HG02588 (cell line): ENCODE measurements at regions not wholly inside any gene's neighbourhood (a gene's known extent, or its start where the extent isn't known, plus 50 kb on each side); places are given as distances from the start of the nearest gene placed in this dataset.

Experiments used
- ATAC-seq: cut with Tn5 transposase; IDR thresholded peaks from one replicate; pipeline ENCODE4 v1.9.1; 2021; ENCODE audit warnings: mild to moderate bottlenecking, moderate library complexity; ENCODE audit not compliant: unreplicated experiment

DNA sequence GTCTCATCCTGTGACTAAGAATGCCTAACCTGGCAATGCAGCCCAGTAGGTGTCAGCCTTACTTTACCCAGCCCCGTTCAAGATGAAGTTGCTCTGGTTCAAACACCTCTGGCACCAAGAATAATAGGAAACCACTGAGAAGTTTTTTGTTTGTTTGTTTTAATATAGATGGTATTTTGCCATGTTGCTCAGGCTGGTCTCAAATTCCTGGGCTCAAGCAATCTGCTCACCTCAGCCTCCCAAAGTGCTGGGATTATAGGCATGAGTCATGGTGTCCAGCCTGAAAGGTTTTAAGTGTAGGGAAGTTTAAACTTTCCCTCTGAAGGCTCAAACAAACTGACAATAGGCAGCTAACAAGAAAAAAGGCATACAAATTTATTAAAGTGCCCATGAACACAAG lies 51.2 kb upstream of the ABCC4 start:
- no peak for ATAC-seq

DNA sequence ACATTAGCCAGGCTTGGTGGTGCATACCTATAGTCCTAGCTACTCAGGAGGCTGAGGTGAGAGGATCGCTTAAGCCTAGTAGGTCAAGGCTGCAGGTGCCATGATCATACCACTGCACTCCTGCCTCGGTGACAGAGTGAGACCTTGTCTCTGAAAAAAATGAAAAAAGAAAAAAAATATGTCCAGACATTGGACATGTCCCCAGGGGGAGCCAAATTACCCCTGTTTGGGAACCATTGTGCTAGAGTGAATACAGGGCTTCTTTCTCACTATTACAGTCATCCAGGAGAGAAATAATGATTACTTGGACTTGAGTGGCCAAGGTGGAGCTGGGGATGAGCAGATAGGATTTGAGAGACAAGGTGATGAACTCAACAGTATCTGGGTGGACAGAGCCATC lies 52.9 kb upstream of the ABCC4 start:
- ATAC-seq, result no peak

DNA sequence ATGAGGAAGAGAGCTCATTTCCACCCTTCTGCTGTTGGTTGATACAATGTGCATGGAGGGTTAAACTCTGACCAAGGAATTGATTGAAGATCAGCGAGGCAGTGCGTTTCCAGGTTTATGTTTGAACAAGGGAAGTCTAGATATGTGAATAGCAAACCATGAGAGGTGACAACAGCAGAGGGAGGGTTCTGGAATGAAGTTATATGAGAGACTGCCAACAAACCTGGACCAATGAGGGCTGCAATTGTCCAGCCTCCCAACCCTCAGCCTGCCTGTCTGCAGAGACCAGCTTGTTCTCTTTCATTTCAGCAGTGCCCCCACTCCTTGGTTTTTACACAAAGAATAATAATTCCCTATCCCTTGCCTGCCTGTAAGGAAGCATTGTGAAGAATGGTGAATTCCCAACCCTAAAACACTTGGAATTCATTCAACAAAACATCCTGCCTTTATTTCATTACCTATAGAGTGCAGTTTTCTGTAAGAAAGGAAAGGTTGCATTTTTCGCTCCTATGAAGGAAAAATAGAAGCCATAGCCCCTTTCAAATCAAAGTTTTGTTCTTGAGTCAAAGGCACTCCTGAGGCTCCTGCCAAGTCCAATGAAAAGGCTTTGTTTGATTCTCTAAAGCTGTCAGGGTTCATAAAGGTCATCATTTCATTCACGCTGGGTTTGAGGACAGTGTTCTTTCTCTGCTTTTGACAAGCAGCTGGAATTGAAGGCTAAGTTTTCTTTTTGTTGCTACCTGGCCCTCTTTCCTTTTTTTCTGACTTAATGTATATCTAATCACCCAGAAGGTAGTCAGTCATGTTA lies 53.6 kb upstream of the ABCC4 start:
- no peak for ATAC-seq

DNA sequence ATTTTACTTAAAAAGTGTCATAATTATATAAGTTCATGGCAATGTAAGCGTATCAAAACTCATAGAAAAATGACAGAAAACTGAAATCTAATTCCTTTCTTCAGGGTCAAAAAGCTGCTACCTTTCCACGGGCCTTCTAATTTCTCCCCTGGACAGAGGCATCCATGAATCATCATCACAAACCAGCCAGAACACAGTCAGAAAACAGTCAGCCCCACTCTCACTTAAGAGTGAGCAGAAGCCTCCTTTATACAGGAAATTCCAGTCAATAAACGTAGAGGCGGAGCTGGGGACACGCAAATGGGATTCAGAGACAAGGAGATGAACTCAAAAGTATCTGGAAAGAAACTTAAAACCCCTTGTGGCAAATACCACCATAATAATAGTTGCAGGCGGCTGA lies 54.2 kb upstream of the ABCC4 start:
- no peak for ATAC-seq

DNA sequence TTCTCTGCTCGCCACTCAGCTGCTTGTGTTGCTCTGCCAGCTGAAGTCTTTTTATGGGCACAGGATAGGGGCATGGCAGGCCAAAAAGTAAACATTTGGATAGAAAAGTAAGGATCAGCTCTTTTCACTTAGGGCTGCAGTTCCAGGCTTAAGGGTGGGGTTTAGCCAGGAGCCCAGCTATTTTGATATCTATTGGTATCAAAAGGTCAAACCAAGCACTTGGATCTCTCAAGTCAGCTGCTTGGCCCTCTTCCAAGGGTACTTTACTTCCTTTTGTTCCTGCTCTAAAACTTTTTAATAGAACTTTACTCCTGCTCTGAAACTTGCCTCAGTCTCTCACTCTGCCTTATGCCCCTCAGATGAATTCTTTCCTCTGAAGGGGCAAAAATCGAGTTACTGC lies 55.7 kb upstream of the ABCC4 start:
- ATAC-seq, result no peak

DNA sequence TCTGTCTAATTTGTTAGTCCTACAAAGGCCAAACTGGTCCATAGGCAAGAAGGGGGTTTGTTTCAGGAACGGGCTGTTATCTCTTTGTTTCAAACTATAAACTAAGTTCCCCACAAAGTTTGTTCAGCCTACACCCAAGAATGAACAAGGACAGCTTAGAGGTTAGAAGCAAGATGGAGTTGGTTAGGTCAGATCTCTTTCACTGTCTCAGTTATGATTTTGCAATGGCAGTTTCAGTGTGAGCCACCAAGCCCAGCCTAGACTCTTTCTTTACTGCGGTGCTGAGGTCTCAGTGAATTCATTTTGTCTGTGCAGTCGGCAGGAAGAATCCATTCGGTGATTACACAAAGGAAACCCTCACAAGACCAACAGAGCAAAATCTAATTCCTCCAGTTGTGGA lies 56.6 kb upstream of the ABCC4 start:
- no peak for ATAC-seq

DNA sequence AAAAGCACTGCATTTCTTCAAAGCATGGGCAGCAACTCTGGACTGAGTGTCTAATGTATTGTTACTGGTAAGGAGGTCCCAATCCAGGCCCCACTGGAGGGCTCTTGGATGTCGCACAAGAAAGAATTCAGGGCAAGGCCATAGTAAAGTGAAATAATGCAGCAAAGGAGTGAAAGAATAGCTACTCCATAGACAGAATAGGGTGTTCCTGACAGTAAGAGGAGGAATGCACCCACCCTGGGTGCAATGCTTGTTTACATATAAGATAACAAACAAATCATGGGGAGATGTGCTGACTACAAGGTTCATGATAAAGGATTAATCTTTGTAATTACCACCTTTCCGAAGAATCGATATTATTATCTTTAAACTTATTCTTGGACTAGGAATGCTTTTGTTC lies 58.8 kb upstream of the ABCC4 start:
- no peak for ATAC-seq

DNA sequence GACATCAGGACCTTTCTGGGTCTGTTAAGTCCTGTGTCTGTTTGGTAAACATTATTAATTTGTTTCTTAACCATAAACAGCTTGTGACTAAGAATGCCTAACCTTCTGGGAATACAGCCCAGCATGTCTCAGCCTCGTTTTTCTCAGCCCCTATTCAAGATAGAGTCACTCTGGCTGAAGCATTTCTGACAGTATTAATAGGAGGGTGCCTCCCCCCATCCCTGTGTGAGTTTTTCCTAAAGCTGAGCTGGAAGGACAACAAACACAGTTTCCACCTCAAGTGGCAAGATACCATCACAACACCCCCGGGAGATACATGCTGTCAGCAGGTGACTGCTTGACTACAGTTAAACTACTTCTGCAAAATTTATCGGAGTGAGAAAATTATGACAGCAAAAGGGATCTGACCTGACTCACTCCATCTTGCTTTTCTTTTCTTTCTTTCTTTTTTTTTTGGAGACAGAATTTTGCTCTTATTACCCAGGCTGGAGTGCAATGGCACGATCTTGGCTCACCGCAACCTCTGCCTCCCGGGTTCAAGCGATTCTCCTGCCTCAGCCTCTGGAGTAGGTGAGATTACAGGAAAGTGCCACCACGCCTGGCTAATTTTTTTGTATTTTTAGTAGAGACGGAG lies 59.3 kb upstream of the ABCC4 start:
- ATAC-seq, result no peak

DNA sequence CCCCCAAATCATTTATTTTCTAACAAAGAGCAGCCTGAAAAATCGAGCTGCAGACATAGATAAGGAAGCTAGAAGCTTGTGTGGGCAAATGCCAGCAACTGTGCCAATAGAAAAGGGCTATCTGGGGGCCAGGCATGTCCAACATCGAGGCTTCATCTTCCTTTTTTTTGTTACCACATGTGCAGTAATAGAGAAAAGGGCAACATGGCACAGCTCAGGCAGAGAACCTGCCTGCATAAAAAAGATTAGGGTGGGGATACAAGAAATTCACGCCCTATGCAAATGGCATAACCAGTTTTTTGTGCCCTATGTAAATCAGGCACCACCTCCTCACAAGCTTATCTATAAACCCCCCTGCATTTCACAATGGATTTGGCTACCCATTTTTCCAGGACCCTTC lies 60.4 kb upstream of the ABCC4 start:
- no peak for ATAC-seq

DNA sequence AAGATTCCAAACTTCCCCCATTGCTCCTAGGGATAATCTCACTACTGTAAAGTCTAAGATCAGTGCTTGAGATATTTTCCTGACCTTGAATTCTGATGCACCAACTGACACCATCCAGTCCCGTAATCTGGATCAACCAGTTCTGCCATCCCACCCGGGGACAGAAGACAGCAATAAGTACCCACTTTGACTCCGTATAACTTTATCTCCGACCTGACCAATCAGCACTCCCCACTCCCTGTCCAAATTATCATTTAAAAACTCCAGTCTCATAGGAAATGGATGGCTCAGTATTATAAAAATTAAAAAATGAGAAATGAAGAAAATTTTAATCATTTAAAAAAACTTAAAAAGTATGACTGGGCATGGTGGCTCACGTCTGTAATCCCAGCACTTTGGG lies 61.4 kb upstream of the ABCC4 start:
- ATAC-seq, result no peak

DNA sequence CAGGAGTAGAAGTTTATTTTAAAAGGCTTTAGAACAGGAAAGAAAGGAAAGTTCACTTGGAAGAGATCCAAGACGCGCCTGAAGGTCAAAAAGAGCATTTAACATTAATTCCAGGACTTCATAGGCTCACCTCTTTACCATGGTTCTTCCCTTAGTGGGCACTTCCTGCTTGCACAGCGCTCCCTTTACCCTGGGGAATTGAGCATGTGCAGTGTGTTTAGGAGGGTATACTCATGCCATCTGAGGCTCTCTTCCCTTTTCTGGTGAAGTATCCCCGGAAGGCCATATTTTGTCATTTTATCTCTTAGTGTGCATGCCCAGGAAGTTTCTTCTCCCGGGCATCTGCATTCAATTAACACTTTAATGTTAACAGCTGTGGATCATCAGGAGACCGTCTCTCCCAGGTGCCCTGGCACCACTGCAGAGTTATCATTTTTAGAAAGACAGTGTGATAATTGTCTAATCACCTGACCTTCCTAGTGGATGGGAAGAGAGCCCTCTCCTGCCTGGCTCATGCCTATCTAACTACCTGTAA lies 66.1 kb upstream of the ABCC4 start:
- ATAC-seq, result no peak

DNA sequence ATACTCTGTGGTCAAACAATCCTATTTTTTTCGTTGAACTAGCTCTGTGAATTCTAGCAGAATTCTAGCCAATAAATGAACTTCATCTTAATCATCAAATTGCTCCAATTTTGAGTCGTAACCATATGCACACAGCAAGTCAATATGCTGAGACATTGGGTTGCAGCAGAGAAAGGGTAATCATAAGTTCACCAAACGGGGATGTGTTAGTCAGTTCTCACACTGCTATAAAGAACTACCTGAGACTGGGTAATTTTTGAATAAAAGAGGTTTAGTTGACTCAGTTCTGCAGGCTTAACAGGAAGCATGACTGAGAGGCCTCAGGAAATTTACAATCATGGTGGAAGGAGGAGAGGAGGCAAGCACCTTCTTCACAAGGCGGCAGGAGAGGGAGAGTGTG lies 67.7 kb upstream of the ABCC4 start:
- ATAC-seq, result no peak

DNA sequence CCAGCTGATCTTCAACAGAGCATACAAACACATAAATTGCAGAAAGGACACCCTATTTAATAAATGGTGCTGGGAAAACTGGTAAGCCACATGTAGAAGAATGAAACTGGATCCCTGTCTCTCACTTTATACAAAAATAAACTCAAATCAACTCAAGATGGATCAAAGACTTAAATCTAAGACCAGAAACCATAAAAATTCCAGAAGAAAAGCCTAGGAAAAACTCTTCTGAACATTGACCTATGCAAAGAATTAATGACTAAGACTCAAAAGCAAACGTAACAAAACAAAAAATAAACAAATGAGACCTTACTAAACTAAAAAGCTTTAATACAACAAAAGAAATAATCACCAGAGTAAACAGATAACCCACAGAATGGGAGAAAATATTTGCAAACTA lies 74.5 kb upstream of the ABCC4 start:
- no peak for ATAC-seq

DNA sequence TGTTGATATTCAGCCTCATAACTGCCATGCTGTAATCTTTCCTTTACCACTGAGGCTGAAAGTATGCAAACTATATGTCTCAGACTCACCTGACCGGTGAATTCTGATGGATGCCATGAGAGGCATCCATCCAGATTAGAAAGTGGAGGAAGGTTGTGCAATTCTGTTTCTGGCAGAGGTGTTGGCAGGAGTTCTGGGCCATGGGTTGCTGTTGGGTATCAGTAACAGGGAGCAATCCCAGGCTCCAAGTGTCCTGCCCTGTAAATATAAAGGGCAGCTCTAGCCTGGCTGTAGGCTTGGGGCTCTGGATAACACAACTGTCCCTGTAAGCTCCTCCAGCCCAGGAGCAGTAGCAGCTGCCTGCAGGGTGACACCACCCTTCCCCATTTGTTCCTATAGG lies 77.4 kb upstream of the ABCC4 start:
- no peak for ATAC-seq

DNA sequence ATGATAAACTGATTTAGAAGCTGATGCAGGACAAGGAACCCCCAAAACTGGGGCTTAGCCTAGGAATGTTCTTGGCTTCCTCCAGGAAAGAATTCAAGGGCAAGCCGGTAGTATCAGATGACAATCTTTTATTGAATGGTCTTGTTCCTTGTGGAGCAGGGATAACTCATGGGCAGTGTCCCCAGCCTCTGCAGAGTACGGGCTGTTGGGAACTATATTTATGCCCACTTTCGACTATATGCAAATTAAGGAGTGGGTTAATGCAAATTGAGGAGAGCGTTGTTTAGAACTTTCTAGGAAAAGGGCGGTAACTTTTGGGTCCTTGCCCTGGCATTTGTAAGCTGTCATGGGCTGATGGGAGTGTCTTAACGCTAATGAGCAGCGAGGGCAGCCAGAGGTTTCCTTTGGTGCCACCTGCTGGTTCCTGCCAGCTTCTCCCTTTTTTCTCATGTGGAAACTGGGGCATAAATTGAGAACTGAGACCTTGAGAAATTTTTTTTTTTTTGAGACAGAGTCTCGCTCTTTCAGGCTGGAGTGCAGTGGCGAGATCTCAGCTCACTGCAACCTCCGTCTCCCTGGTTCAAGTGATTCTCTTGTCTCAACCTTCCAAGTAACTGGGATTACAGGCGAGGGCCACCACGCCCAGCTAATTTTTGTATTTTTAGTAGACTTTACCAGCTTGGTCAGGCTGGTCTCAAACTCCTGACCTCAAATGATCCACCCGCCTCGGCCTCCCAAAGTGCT lies 79.4 kb upstream of the ABCC4 start:
- peak; percentile 89 for ATAC-seq

DNA sequence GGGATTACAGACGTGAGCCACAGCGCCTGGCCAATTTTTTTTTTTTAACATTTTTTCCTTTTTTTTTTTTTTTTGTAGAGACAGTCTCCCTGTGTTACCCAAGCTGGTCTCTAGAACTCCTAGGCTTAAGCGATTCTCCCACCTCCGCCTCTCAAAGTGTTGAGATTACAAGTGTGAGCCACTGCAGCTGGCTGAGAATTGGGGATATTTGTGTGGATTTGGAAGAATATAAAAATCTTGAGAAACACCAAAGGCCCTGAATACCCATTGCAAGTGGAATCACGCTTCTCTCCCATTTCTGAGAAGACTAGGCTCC lies 79.9 kb upstream of the ABCC4 start:
- ATAC-seq, result no peak

DNA sequence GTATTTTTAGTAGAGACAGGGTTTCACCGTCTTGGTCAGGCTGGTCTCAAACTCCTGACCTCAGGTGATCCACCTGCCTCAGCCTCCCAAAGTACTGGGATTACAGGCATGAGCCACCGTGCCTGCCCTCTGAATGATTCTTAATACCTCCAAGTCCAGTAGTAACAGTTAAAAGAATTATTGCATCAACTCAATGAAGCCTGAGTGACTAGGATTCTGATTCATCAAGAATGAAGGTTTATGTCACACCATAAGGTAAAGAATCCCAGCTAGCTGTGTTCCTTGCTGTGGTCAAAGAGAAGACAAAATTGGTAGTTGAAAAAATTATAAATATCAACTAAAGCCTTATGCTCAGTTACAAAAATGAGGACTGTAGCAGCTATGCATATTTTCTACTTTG lies 81.2 kb upstream of the ABCC4 start:
- no peak for ATAC-seq

DNA sequence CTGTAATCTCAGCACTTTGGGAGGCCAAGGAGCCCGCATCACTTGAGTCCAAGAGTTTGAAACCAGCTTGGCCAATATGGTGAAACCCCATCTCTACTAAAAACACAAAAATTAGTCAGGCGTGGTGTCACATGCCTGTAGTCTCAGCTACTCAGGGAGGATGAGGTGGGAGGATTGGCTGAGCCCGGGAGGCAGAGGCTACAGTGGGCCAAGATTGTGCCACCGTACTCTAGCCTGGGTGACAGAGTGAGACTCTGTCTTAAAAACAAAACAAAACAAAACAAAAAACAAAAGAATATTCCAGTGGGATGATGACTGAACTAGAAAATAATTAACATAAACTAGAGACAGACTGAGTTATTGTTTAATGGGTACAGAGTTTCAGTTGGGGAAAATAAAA lies 81.7 kb upstream of the ABCC4 start:
- no peak for ATAC-seq

DNA sequence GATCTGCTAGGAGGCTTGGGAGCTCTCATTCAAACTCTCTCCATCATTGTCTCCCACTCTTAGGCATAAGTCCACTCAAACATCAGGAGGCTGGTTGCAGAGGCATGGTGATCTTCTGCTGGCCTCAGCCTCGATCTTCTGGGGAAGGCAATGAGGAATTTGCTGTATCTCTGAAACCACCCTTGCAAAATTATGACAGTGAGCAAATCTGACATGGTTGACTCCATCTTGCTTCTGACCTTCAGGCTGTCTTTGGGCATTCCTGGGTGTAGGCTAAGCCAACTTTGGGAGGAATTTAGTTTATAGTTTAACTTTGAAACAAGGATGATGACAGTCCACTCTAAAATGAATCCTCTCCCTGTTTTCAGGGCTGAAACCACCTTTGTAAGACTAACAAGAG lies 84.1 kb upstream of the ABCC4 start:
- ATAC-seq, result no peak

DNA sequence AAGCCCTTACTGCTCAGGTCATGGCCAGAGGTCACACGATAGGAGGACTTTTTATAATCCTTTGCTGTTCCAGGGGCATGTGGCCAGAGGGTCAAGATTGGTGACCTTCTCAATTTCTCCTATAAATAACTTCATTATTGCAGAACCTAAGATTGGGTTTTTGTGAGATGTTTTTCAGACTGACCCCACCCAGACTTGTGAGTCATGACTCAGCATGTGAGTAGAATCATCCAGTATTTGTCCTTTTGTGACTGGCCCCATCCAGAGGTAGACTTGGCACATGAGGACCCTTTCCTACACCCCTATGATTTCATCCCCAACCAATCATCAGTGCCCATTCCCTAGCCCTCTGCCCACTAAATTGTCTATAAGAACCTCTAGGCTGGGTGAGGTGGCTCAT lies 84.5 kb upstream of the ABCC4 start:
- ATAC-seq, result no peak

DNA sequence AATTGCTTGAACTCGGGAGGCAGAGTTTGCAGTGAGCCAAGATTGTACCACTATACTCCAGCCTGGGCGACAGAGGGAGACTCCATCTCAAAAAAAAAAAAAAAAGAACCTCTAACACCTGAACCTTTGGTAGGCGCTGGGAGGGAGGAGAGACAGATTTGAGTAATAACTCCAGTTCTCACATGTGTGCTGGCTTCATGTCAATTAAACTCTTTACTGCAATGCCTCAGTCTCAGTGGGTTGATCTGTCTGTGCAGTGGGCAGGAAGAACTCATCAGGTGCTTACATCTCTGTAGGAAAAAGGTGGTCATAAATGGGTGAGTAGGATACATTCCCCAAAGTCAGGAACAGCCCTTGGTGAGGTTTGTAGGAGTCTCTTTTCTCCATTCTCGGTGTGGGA lies 85.1 kb upstream of the ABCC4 start:
- no peak for ATAC-seq

DNA sequence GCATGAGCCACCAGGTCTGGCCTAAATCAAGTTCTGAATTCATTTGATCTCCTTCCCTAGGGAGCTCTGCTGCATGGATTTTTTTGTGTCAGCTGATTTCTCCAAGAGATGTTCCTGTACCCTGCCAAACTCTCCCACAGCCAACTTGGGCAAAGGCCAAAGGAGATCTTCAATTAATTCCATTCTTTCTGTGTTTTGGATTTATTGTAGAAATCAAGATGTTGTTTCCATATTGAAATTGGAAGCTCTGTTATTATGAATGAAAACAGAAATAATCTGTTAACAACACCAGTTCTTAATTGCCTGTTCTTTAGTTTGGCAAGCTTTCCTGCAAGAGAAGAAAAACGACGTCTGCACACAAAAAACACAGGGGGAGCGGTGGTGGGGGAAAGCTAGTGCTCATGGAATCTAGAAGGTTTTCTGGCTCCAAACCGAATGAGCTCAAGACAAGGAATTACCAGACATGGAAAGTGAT lies 86.5 kb upstream of the ABCC4 start:
- ATAC-seq, result no peak
